22Rv1 (cell line): ENCODE measurements at regions not wholly inside any gene's neighbourhood (a gene's known extent, or its start where the extent isn't known, plus 50 kb on each side); places are given as distances from the start of the nearest gene placed in this dataset.

Source experiments
- ZFX ChIP-seq: fragments of 450-650 bp; IDR thresholded peaks from 2 replicates; pipeline ENCODE4 v1.6.1; 2017; ENCODE audit warnings: antibody characterized with exemption, borderline replicate concordance
- TF ChIP-seq, protein P1 (sequence below): fragments of 450-650 bp; IDR thresholded peaks from 2 replicates; pipeline ENCODE4 v1.5.1; 2017; ENCODE audit warnings: mild to moderate bottlenecking

DNA sequence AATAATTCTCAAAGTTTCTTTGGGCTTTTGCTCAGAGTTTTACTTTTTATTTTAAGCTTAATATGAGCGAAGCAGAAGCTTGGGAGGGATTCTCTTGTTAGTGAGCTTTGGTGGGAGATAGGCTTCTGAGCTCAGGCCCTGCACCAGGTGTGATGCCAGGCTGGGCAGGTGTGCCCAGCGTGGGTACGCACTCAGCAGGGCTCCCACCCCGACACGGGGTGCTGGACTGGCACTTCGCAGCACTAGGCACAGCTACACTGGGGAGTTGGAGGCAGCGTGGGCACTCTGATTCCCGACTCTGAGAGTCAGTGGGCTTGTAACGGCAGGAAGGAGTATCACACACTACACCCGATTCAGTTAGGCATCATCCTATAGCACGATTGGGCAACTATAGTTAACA is 244.0 kb downstream of the KLF13 start:
- TF ChIP-seq, protein P1, sequence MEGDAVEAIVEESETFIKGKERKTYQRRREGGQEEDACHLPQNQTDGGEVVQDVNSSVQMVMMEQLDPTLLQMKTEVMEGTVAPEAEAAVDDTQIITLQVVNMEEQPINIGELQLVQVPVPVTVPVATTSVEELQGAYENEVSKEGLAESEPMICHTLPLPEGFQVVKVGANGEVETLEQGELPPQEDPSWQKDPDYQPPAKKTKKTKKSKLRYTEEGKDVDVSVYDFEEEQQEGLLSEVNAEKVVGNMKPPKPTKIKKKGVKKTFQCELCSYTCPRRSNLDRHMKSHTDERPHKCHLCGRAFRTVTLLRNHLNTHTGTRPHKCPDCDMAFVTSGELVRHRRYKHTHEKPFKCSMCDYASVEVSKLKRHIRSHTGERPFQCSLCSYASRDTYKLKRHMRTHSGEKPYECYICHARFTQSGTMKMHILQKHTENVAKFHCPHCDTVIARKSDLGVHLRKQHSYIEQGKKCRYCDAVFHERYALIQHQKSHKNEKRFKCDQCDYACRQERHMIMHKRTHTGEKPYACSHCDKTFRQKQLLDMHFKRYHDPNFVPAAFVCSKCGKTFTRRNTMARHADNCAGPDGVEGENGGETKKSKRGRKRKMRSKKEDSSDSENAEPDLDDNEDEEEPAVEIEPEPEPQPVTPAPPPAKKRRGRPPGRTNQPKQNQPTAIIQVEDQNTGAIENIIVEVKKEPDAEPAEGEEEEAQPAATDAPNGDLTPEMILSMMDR, result no peak
- TF ChIP-seq ZFX, result no peak
